Inflammatory macrophage (primary cell): ENCODE measurements at regions not wholly inside any gene's neighbourhood (a gene's known extent, or its start where the extent isn't known, plus 50 kb on each side); places are given as distances from the start of the nearest gene placed in this dataset.
"Not testable (repeated sequence)": the region's sequence is repeated elsewhere in the genome, so short reads cannot be mapped to it uniquely, and the experiment has no call there.

Experiments
- DNase-seq, 2 donors: peaks; one replicate each; pipeline ENCODE4 v3.0.0-alpha.2; 2020 to 2022

GRCh38 chr6:125354649-125355048 lies 52.9 kb upstream of the HDDC2 start:
- DNase-seq: no peak

- no peak for DNase-seq
These were observed 55.1 kb upstream of the HDDC2 start for GRCh38 chr6:125356884-125357283.

- no peak for DNase-seq
These were observed 55.9 kb upstream of the HDDC2 start for GRCh38 chr6:125357515-125358256.

- DNase-seq: no peak
These were observed 57.1 kb upstream of the HDDC2 start for GRCh38 chr6:125358898-125359297.

GRCh38 chr6:125361868-125362267 lies 60.1 kb upstream of the HDDC2 start:
- DNase-seq: no peak

- no peak for DNase-seq
These were observed 61.5 kb upstream of the HDDC2 start for GRCh38 chr6:125363039-125363823.

GRCh38 chr6:125363824-125364165 lies 62.0 kb upstream of the HDDC2 start:
- no peak for DNase-seq

- no peak for DNase-seq
These were observed 63.5 kb upstream of the HDDC2 start for GRCh38 chr6:125365230-125365629.

- DNase-seq: no peak
These were observed 65.4 kb upstream of the HDDC2 start for GRCh38 chr6:125367036-125367782.

GRCh38 chr6:125370343-125370742 lies 68.6 kb upstream of the HDDC2 start:
- no peak for DNase-seq

GRCh38 chr6:125375013-125375412 lies 73.2 kb upstream of the HDDC2 start:
- no peak for DNase-seq

GRCh38 chr6:125375821-125376220 lies 74.1 kb upstream of the HDDC2 start:
- DNase-seq: no peak

- DNase-seq: peak; percentile 22 to 32
These were observed 75.9 kb upstream of the HDDC2 start for GRCh38 chr6:125377621-125378020.

- DNase-seq: no peak
These were observed 77.4 kb upstream of the HDDC2 start for GRCh38 chr6:125379174-125379573.

GRCh38 chr6:125380474-125380873 lies 78.7 kb upstream of the HDDC2 start:
- no peak for DNase-seq

- not testable (repeated sequence) for DNase-seq
These were observed 84.6 kb upstream of the HDDC2 start for GRCh38 chr6:125386337-125386736.

- no peak for DNase-seq
These were observed 90.9 kb upstream of the HDDC2 start for GRCh38 chr6:125392682-125393081.

GRCh38 chr6:125393449-125393858 lies 91.7 kb upstream of the HDDC2 start:
- DNase-seq: no peak

GRCh38 chr6:125406741-125407140 lies 105.0 kb upstream of the HDDC2 start:
- DNase-seq: no peak

- DNase-seq: no peak
These were observed 112.7 kb upstream of the HDDC2 start for GRCh38 chr6:125414507-125414906.

GRCh38 chr6:125415913-125416312 lies 114.1 kb upstream of the HDDC2 start:
- no peak for DNase-seq

GRCh38 chr6:125421836-125422235 lies 120.1 kb upstream of the HDDC2 start:
- DNase-seq: no peak

- DNase-seq: no peak
These were observed 121.3 kb upstream of the HDDC2 start for GRCh38 chr6:125423047-125423446.

GRCh38 chr6:125431971-125432370 lies 130.2 kb upstream of the HDDC2 start:
- no peak for DNase-seq
